Lung (tissue), 11 donors: ENCODE measurements at regions not wholly inside any gene's neighbourhood (a gene's known extent, or its start where the extent isn't known, plus 50 kb on each side); places are given as distances from the start of the nearest gene placed in this dataset.

Experiments used
- ATAC-seq: fragments of 200-7000 bp; cut with Tn5 transposase; one replicate; pipeline ENCODE4 v1.9.1; 2020; ENCODE audit warnings: moderate number of reproducible peaks; ENCODE audit not compliant: insufficient read depth, low FRiP score
- DNase-seq, 3 donors: peaks; one replicate each; pipeline ENCODE4 v3.0.0-alpha.2; 2013 to 2017
- H3K27ac ChIP-seq, 2 donors: one replicate each; pipeline ENCODE4 v1.5.1; 2013; ENCODE audit warnings: mild to moderate bottlenecking in 2 of 2, moderate library complexity in 2 of 2, control low read depth in 1 of 2, inconsistent platforms in 1 of 2, low read depth in 1 of 2, low read length in 1 of 2
- H3K27me3 ChIP-seq, 3 donors: one replicate each; pipeline ENCODE4 v1.5.1; 2013; ENCODE audit warnings: low read length in 2 of 3; ENCODE audit not compliant: control insufficient read depth in 3 of 3, insufficient read depth in 3 of 3
- H3K36me3 ChIP-seq, 4 donors: one replicate each; pipeline ENCODE4 v1.5.1; 2013; ENCODE audit warnings: low read length in 4 of 4, mild to moderate bottlenecking in 1 of 4, moderate library complexity in 1 of 4; ENCODE audit not compliant: control insufficient read depth in 4 of 4, insufficient read depth in 4 of 4
- H3K4me1 ChIP-seq, 5 donors: one replicate each; pipeline ENCODE4 v1.5.1; 2013; ENCODE audit warnings: low read length in 5 of 5, mild to moderate bottlenecking in 2 of 5, moderate library complexity in 1 of 5; ENCODE audit not compliant: control insufficient read depth in 5 of 5, insufficient read depth in 5 of 5
- H3K4me3 ChIP-seq: one replicate; pipeline ENCODE4 v1.5.1; 2013; ENCODE audit warnings: mild to moderate bottlenecking, control low read depth, moderate library complexity
- H3K9ac ChIP-seq, 2 donors: one replicate each; pipeline ENCODE4 v1.5.1; 2013; ENCODE audit warnings: low read length in 2 of 2, control low read depth in 1 of 2; ENCODE audit not compliant: insufficient read depth in 1 of 2
- H3K9me3 ChIP-seq, 4 donors: one replicate each; pipeline ENCODE4 v1.5.1; 2013; ENCODE audit warnings: low read length in 3 of 4, mild to moderate bottlenecking in 1 of 4, moderate library complexity in 1 of 4; ENCODE audit not compliant: control insufficient read depth in 4 of 4, insufficient read depth in 3 of 4
- CTCF ChIP-seq: IDR thresholded peaks from 2 replicates; pipeline ENCODE4 v1.5.1; 2012; ENCODE audit warnings: mild to moderate bottlenecking; ENCODE audit errors: control extremely low read depth, extremely low read depth
- WGBS, 2 donors: extraction: QIAGEN DNeasy Blood & Tissue Kit; methylation state at CpG; one replicate each; pipeline ENCODE4 v1.1.7; 2013; 5-methylcytosine and 5-hydroxymethylcytosine counted together
- donor health status: control.
- donor health status: control.
- donor health status: Bipolar disorder and iron deficiency.
- donor health status: healthy.
- donor health status: DM: yes; HTN: yes; CAD: no.

- Histone ChIP-seq H3K27ac (no peak overlapping the region), H3K36me3 (no peaks in the 10 kb centered on the region), H3K9me3 (no peaks in the 10 kb centered on the region), H3K27me3 (no peaks in the 10 kb centered on the region), H3K4me3 (no peak overlapping the region), H3K4me1 (peaks cover 0 to 1% (median 0%) of the 10 kb centered on the region in 5 donors), H3K9ac (no peak overlapping the region)
- DNase-seq = no peak
- 82 to 84% methylated on average over 1 of the region's 1 CpG for WGBS, 2 donors
- ATAC-seq = no peak
- no peak for TF ChIP-seq CTCF
Measured at GRCh38 chr3:145013931-145014330, 1042.3 kb downstream of the DIPK2A start.

GRCh38 chr3:145015253-145015652 is 1043.6 kb downstream of the DIPK2A start:
- 11 to 39% methylated on average over 1 of the region's 1 CpG for WGBS, 2 donors
- H3K9ac ChIP-seq = no peak overlapping the region

GRCh38 chr3:145017959-145018358 is 1046.3 kb downstream of the DIPK2A start:
- Histone ChIP-seq H3K27ac (no peak overlapping the region), H3K36me3 (no peaks in the 10 kb centered on the region), H3K4me3 (no peak overlapping the region), H3K4me1 (peaks cover 0 to 1% (median 0%) of the 10 kb centered on the region in 5 donors), H3K27me3 (no peaks in the 10 kb centered on the region), H3K9ac (no peak overlapping the region), H3K9me3 (no peaks in the 10 kb centered on the region)
- ATAC-seq (no peak), DNase-seq (peak in 1 of 3 donors; percentile 2)
- no peak for TF ChIP-seq CTCF
- 62 to 80% methylated on average over 1 of the region's 1 CpG for WGBS, 2 donors

More at GRCh38 chr3:145015253-145015652, 1043.6 kb downstream of the DIPK2A start:
- Histone ChIP-seq H3K36me3 (no peaks in the 10 kb centered on the region), H3K9me3 (no peaks in the 10 kb centered on the region), H3K4me3 (no peak overlapping the region), H3K27me3 (no peaks in the 10 kb centered on the region), H3K27ac (no peak overlapping the region), H3K4me1 (peaks cover 0 to 1% (median 0%) of the 10 kb centered on the region in 5 donors)
- DNase-seq (no peak), ATAC-seq (no peak)
- TF ChIP-seq CTCF = no peak

DNA sequence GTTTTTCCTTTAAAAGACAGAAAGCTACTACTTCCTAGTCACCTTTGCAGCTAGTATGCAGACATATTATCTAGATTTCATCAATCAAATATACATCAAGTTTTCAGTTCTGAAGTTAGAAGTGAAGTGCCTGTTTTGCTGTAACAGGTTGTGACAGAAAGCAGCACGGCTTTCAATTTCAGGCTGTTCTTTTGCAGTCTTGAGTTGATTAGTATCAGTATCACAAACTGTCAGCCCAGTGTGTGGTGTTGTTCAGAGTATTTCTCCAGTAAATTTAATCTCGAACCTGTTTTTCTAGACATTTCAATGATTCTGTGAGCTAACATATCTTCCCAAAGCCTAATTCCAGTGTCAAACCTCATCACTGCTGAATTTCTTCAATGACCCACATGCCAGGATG is 1050.8 kb downstream of the DIPK2A start:
- Histone ChIP-seq H3K36me3 (no peaks in the 10 kb centered on the region), H3K4me1 (peaks cover 0 to 1% (median 0%) of the 10 kb centered on the region in 5 donors), H3K27ac (no peak overlapping the region), H3K27me3 (no peaks in the 10 kb centered on the region), H3K9ac (no peak overlapping the region), H3K4me3 (no peak overlapping the region), H3K9me3 (no peaks in the 10 kb centered on the region)
- whole genome bisulfite sequencing, 2 donors = 80 to 87% methylated on average over 2 of the region's 2 CpGs
- no peak for TF ChIP-seq CTCF
- ATAC-seq = no peak
- no peak for DNase-seq
